GM21526 (cell line): ENCODE measurements at regions not wholly inside any gene's neighbourhood (a gene's known extent, or its start where the extent isn't known, plus 50 kb on each side); places are given as distances from the start of the nearest gene placed in this dataset.
"Not testable (repeated sequence)": the region's sequence is repeated elsewhere in the genome, so short reads cannot be mapped to it uniquely, and the experiment has no call there.

ENCODE experiments used
- ATAC-seq: cut with Tn5 transposase; IDR thresholded peaks from one replicate; pipeline ENCODE4 v1.9.1; 2021; ENCODE audit warnings: moderate library complexity; ENCODE audit not compliant: unreplicated experiment, low FRiP score

GRCh38 chr3:105974381-105974780 lies 105.6 kb upstream of the CBLB start:
- ATAC-seq: no peak

GRCh38 chr3:105976196-105976595 lies 107.4 kb upstream of the CBLB start:
- ATAC-seq: no peak

GRCh38 chr3:105979961-105980360 lies 111.1 kb upstream of the CBLB start:
- ATAC-seq: no peak

DNA sequence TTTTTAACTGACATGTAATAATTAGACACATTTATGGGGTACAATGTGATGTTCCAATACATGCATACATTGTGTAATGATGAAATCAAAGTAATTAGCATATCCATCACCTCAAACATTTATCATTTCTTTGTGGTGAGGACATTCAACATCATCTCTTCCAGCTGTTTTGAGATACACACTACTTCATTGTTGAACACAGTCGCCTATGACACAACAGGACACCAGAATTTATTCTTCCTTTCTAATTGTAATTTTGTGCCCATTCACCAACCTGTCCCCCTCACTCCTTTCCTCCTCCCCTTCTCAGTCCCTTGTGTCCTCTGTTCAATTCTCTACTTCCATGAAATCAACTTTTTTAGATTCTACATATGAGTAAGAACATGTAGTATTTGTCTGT lies 113.4 kb upstream of the CBLB start:
- no peak for ATAC-seq

DNA sequence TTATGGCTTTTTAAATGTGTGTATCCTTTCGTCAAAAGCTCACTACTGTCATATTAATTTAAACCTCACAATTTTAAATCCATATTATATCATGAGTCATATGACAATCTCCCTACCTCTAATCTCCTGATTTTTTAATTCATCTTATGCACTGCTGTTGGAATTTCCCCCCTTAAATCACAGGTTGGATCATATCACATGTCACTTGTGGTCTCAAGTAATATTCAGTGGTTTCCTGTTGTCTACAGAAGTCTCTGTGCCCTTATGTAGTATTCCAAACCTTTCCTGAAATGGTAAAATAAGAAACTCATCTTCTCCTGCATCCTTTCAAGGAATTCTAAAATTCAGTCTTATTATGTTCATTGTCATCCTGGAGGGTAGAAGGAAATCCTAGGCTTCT lies 116.0 kb upstream of the CBLB start:
- ATAC-seq: no peak

- ATAC-seq: not testable (repeated sequence)
These were observed 117.5 kb upstream of the CBLB start for GRCh38 chr3:105986343-105986742.

DNA sequence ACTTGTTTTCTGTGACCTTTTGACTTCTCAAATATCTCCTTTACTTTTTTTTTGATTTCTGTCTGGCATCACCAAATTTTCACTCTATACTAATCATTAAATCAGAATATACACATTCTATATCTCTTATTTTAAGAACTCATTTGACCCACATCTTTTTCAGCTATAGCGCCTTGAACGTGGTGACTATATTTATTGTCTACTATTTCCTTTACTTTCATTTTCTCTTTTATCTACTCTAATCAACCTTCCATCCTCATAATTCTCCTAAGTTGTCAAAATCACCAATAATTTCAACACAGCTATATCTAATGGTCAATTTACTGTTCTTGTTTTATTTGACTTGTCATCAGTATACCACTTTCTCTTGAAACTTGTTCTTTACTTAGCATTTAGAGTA lies 119.0 kb upstream of the CBLB start:
- ATAC-seq: no peak

DNA sequence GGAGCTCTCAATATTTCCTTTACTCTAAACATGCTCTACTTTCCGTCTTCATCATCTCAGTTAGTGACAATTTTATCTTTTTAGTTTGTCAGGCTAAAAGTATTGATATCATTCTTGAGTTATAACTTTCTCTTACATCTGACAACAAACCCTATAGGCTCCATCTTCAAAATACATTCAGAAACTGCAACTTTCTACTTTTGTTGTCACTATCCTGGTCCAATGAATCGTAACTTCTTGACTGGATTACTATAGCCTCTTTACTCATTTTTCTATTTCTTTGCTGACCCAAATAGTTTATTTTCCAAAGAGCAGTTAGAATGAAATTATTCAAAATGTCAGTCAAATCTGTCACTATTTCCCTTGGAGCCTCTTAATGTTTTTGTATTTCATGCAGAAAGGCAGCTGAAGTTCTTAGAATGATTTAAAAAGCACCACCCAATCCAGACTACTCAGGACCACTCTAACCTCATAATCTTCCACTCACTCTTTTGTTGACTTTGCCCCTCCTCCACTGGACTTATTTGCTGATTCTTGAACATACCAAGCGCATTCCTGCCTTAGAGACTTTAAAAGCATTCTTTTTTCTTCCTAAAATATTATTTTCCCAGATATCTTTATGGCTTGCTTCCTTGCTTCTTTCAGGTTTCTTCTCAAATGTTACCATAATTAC lies 119.9 kb upstream of the CBLB start:
- ATAC-seq: no peak

GRCh38 chr3:105996781-105997180 lies 128.0 kb upstream of the CBLB start:
- ATAC-seq: no peak

DNA sequence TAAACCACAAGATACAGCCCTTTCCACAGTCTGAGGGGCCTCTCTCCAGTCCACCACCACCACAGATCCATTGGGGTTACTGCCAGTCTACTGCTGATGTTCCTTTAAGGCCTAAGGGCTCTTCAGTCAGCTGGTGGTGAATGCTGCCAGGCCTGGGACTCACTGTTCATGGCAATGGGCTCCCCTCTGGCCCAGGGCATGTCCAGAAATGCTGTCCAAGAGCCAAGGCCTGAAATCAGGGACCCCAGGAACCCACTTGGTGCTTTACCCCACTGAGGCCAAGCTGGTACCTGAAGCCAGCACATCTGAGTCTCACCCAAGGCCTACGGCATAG lies 128.6 kb upstream of the CBLB start:
- ATAC-seq: no peak

GRCh38 chr3:105997800-105998526 lies 129.2 kb upstream of the CBLB start:
- ATAC-seq: no peak

DNA sequence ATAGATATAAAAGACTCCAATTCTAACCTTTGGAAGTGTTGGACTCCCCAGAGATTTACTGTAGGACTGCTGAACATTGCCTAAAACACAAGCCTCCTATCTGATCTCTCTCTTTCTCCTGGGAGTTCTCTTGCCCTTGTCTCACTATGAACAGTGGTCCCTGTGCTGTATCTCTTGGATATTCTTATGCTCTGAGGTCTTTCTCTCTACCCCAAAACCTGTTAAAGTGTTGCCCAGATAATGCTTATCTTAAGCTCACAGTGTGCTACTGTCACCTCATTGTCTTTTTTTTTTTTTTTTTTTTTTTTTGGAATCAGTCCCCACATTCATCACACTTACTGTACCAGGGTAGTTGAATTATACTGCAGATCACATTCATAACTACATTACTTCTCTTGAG lies 131.0 kb upstream of the CBLB start:
- ATAC-seq: no peak

DNA sequence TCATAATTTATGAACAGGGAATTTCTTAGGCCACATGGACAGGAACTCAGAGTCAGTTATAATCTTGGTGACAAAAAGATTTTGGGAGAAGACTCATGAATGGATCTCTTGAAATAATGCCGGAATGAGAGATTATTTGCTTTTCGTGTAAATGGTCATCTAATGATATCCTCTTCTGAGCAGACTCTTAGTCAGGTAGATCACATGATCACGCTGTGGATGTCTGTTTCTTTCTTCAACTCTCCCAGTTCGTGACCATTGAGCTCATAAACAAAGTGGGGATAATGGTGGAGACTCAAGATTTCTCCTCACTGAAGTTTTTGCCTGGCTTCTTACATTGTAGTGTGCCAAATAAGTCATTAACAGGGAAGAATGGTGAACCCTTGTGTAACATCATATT lies 133.1 kb upstream of the CBLB start:
- no peak for ATAC-seq

- ATAC-seq: no peak
These were observed 135.4 kb upstream of the CBLB start for GRCh38 chr3:106004137-106004681.

GRCh38 chr3:106004826-106005225 lies 136.0 kb upstream of the CBLB start:
- no peak for ATAC-seq

- no peak for ATAC-seq
These were observed 137.2 kb upstream of the CBLB start for GRCh38 chr3:106006001-106006400.

DNA sequence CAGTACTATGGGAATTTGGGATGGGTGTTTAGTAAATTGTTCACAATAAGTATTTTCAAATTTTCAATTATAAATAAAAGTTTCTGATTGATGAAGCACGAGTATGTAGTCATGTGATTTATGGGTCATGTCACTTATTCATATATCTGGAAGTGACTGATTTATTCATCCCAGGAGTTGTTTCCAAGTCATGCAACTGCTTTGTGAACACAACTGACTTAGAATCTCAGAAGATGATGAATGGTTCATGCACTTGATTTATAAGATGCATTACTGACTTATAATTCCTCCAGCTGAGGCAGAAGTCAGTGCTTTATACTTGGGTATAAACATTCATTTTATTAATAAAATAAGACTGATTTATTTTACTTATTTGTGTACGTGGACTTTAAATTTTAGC lies 137.8 kb upstream of the CBLB start:
- no peak for ATAC-seq

DNA sequence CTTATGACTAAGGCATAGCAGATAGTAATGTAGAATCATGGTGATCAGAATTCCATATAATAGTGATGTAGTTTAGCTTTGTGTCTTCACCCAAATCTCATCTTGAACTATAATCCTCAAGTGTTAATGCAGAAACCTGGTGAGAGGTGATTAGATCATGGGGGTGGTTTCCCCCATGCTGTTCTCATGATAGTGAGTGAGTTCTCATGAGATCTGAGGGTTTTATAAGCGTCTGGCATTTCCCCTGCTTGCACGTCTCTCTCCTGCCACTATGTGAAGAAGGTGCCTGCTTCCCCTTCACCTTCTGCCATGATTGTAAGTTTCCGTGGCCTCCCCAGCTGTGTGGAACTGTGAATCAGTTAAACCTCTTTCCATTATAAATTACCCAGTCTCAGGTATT lies 138.7 kb upstream of the CBLB start:
- no peak for ATAC-seq

- no peak for ATAC-seq
These were observed 140.0 kb upstream of the CBLB start for GRCh38 chr3:106008766-106009165.

GRCh38 chr3:106010829-106011228 lies 142.0 kb upstream of the CBLB start:
- ATAC-seq: no peak

DNA sequence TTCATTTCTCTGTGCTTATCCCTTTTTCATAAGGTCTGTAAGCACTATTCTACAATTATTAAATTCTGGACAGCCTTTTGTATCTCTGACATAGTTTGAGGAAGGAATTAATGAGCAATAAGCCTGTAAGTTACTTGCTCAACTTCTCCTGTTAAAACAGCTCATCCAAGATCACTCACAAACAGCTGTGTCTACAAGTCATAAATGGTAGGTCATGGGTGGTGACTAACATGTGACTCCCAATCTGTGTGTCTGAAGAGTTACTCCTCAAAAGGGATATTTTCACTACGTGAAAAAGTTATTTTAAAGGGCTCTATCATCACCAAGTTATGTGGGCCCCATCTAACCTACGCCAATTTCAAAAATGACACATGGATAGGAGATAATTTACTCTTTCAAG lies 145.2 kb upstream of the CBLB start:
- no peak for ATAC-seq

DNA sequence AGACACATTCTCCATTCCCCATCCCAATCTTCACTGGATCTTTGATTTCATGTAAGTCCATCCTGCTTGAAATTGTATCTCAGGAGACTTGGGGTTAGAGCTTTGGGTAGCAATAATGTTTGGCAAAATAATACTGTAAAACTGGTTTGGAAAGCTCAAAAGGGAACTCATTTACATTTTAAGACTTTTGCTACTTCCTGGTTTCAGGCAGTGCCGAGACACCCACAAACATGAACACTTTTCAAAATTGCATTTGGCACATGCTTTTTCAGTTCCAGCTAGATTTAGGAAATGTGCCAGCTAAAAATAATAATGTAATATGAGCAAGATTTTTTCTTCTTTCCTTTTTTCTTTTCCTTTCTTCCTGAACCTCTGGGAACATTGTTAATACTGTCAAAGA lies 145.7 kb upstream of the CBLB start:
- no peak for ATAC-seq
